ENCODE measurements at regions not wholly inside any gene's neighbourhood (a gene's known extent, or its start where the extent isn't known, plus 50 kb on each side); places are given as distances from the start of the nearest gene placed in this dataset.

- no peak for DNase-seq (ENCODE audit: low read depth in 2 of 2)
Measured at GRCh38 chr22:27223317-27224177, 566.2 kb downstream of the MIAT start.

- no peak for DNase-seq (ENCODE audit: low read depth in 2 of 2)
Measured at GRCh38 chr22:27224485-27225374, 567.3 kb downstream of the MIAT start.

GRCh38 chr22:27226666-27227065 lies 569.3 kb downstream of the MIAT start:
- DNase-seq (ENCODE audit: low read depth in 2 of 2), result no peak

GRCh38 chr22:27228771-27229170 lies 571.4 kb downstream of the MIAT start:
- no peak for DNase-seq (ENCODE audit: low read depth in 2 of 2)

- DNase-seq (ENCODE audit: low read depth in 2 of 2), result no peak
Measured at GRCh38 chr22:27230189-27230588, 571.4 kb downstream of the MN1 start.

GRCh38 chr22:27231266-27231665 lies 570.3 kb downstream of the MN1 start:
- DNase-seq (ENCODE audit: low read depth in 2 of 2), result no peak

- no peak for DNase-seq (ENCODE audit: low read depth in 2 of 2)
Measured at GRCh38 chr22:27232077-27232476, 569.5 kb downstream of the MN1 start.

- DNase-seq (ENCODE audit: low read depth in 2 of 2), result no peak
Measured at GRCh38 chr22:27237080-27237741, 564.3 kb downstream of the MN1 start.

- no peak for DNase-seq (ENCODE audit: low read depth in 2 of 2)
Measured at GRCh38 chr22:27238935-27239510, 562.5 kb downstream of the MN1 start.

GRCh38 chr22:27239520-27239919 lies 562.0 kb downstream of the MN1 start:
- no peak for DNase-seq (ENCODE audit: low read depth in 2 of 2)

GRCh38 chr22:27240298-27241075 lies 561.1 kb downstream of the MN1 start:
- DNase-seq (ENCODE audit: low read depth in 2 of 2), result no peak

GRCh38 chr22:27241430-27242321 lies 559.9 kb downstream of the MN1 start:
- no peak for DNase-seq (ENCODE audit: low read depth in 2 of 2)

GRCh38 chr22:27242474-27242873 lies 559.1 kb downstream of the MN1 start:
- no peak for DNase-seq (ENCODE audit: low read depth in 2 of 2)

- DNase-seq (ENCODE audit: low read depth in 2 of 2), result no peak
Measured at GRCh38 chr22:27242917-27243589, 558.5 kb downstream of the MN1 start.

GRCh38 chr22:27244328-27244727 lies 557.2 kb downstream of the MN1 start:
- DNase-seq (ENCODE audit: low read depth in 2 of 2), result no peak

- DNase-seq (ENCODE audit: low read depth in 2 of 2), result no peak
Measured at GRCh38 chr22:27245056-27245455, 556.5 kb downstream of the MN1 start.

GRCh38 chr22:27246558-27246957 lies 555.0 kb downstream of the MN1 start:
- DNase-seq (ENCODE audit: low read depth in 2 of 2), result no peak

- DNase-seq (ENCODE audit: low read depth in 2 of 2), result no peak
Measured at GRCh38 chr22:27247701-27248434, 553.7 kb downstream of the MN1 start.

GRCh38 chr22:27250418-27250817 lies 551.1 kb downstream of the MN1 start:
- no peak for DNase-seq (ENCODE audit: low read depth in 2 of 2)

Data from stimulated activated CD4-positive, alpha-beta T cell treated with anti-CD3 and anti-CD28 coated beads, Interleukin-1b, Interleukin-23, amount 100 ng/mL, for 4 hours (primary cell).